Subcutaneous abdominal adipose tissue (tissue), 5 donors: ENCODE measurements at regions not wholly inside any gene's neighbourhood (a gene's known extent, or its start where the extent isn't known, plus 50 kb on each side); places are given as distances from the start of the nearest gene placed in this dataset.

Experiments
- H3K27ac ChIP-seq: one replicate; pipeline ENCODE4 v1.7.0; 2013; ENCODE audit warnings: low read depth, mild to moderate bottlenecking, inconsistent platforms, low read length, moderate library complexity
- H3K27me3 ChIP-seq, 5 donors: one replicate each; pipeline ENCODE4 v1.7.0; 2013; ENCODE audit warnings: low read length in 5 of 5, inconsistent platforms in 1 of 5; ENCODE audit not compliant: control insufficient read depth in 5 of 5, insufficient read depth in 4 of 5
- H3K36me3 ChIP-seq, 5 donors: one replicate each; pipeline ENCODE4 v1.7.0; 2013; ENCODE audit warnings: low read length in 5 of 5; ENCODE audit not compliant: control insufficient read depth in 5 of 5, insufficient read depth in 5 of 5
- H3K4me1 ChIP-seq, 5 donors: one replicate each; pipeline ENCODE4 v1.7.0; 2013; ENCODE audit warnings: low read length in 5 of 5, mild to moderate bottlenecking in 3 of 5, moderate library complexity in 1 of 5; ENCODE audit not compliant: control insufficient read depth in 5 of 5, insufficient read depth in 5 of 5
- H3K4me3 ChIP-seq, 5 donors: one replicate each; pipeline ENCODE4 v1.7.0; 2013; ENCODE audit warnings: low read length in 5 of 5, low read depth in 1 of 5
- H3K9ac ChIP-seq, 5 donors: one replicate each; pipeline ENCODE4 v1.7.0; 2013; ENCODE audit warnings: low read length in 5 of 5, mild to moderate bottlenecking in 4 of 5, moderate library complexity in 3 of 5
- H3K9me3 ChIP-seq, 5 donors: one replicate each; pipeline ENCODE4 v1.7.0; 2013; ENCODE audit warnings: low read length in 5 of 5; ENCODE audit not compliant: control insufficient read depth in 5 of 5
- donor health status: healthy.
- donor health status: healthy.
- donor health status: healthy.
- donor health status: healthy.
- donor health status: healthy.

GRCh38 chr12:58453306-58453705, 467.0 kb downstream of the LRIG3 start:
- no peaks in the 10 kb centered on the region for H3K27me3 ChIP-seq
- H3K9me3 ChIP-seq = no peaks in the 10 kb centered on the region
- no peak overlapping the region for H3K27ac ChIP-seq
- H3K4me3 ChIP-seq = no peak overlapping the region
- H3K36me3 ChIP-seq = no peaks in the 10 kb centered on the region
- H3K9ac ChIP-seq = no peak overlapping the region
- H3K4me1 ChIP-seq = no peaks in the 10 kb centered on the region

GRCh38 chr12:58455136-58455535, 465.2 kb downstream of the LRIG3 start:
- Histone ChIP-seq H3K4me1 (no peaks in the 10 kb centered on the region), H3K4me3 (no peak overlapping the region)

GRCh38 chr12:58458102-58458501, 462.2 kb downstream of the LRIG3 start:
- Histone ChIP-seq H3K9ac (no peak overlapping the region), H3K27me3 (no peaks in the 10 kb centered on the region), H3K9me3 (no peaks in the 10 kb centered on the region), H3K4me3 (no peak overlapping the region), H3K4me1 (no peaks in the 10 kb centered on the region), H3K36me3 (no peaks in the 10 kb centered on the region), H3K27ac (no peak overlapping the region)

More at GRCh38 chr12:58455136-58455535, 465.2 kb downstream of the LRIG3 start:
- Histone ChIP-seq H3K9ac (no peak overlapping the region), H3K9me3 (no peaks in the 10 kb centered on the region), H3K36me3 (no peaks in the 10 kb centered on the region), H3K27me3 (no peaks in the 10 kb centered on the region), H3K27ac (no peak overlapping the region)

GRCh38 chr12:58459191-58459590, 461.1 kb downstream of the LRIG3 start:
- H3K27me3 ChIP-seq = no peaks in the 10 kb centered on the region
- H3K9me3 ChIP-seq = no peaks in the 10 kb centered on the region
- H3K36me3 ChIP-seq = no peaks in the 10 kb centered on the region
- no peak overlapping the region for H3K27ac ChIP-seq
- no peak overlapping the region for H3K9ac ChIP-seq
- no peak overlapping the region for H3K4me3 ChIP-seq
- no peaks in the 10 kb centered on the region for H3K4me1 ChIP-seq

- H3K9me3 ChIP-seq = peaks cover 0 to 10% (median 7%) of the 10 kb centered on the region in 5 donors
- no peaks in the 10 kb centered on the region for H3K4me1 ChIP-seq
- no peak overlapping the region for H3K27ac ChIP-seq
- H3K36me3 ChIP-seq = no peaks in the 10 kb centered on the region
- no peak overlapping the region for H3K9ac ChIP-seq
- no peak overlapping the region for H3K4me3 ChIP-seq
- no peaks in the 10 kb centered on the region for H3K27me3 ChIP-seq
Observed at GRCh38 chr12:58463051-58463450, 457.3 kb downstream of the LRIG3 start.

- Histone ChIP-seq H3K27ac (no peak overlapping the region), H3K9me3 (peaks cover 0 to 10% (median 7%) of the 10 kb centered on the region in 5 donors), H3K4me1 (no peaks in the 10 kb centered on the region), H3K9ac (no peak overlapping the region), H3K4me3 (no peak overlapping the region), H3K27me3 (no peaks in the 10 kb centered on the region), H3K36me3 (no peaks in the 10 kb centered on the region)
Observed at GRCh38 chr12:58465418-58465817, 454.9 kb downstream of the LRIG3 start.

- no peak overlapping the region for H3K9ac ChIP-seq
- no peak overlapping the region for H3K4me3 ChIP-seq
- H3K27me3 ChIP-seq = no peaks in the 10 kb centered on the region
- H3K36me3 ChIP-seq = no peaks in the 10 kb centered on the region
- H3K4me1 ChIP-seq = peaks cover 0 to 3% (median 0%) of the 10 kb centered on the region in 5 donors
- peaks cover 0 to 10% (median 7%) of the 10 kb centered on the region in 5 donors for H3K9me3 ChIP-seq
- H3K27ac ChIP-seq = no peak overlapping the region
Observed at GRCh38 chr12:58470266-58471010, 449.9 kb downstream of the LRIG3 start.

- Histone ChIP-seq H3K9me3 (no peaks in the 10 kb centered on the region), H3K9ac (no peak overlapping the region), H3K36me3 (no peaks in the 10 kb centered on the region), H3K4me3 (no peak overlapping the region), H3K4me1 (peaks cover 0 to 10% (median 0%) of the 10 kb centered on the region in 5 donors), H3K27me3 (no peaks in the 10 kb centered on the region), H3K27ac (no peak overlapping the region)
Observed at GRCh38 chr12:58479401-58479800, 440.9 kb downstream of the LRIG3 start.

- Histone ChIP-seq H3K36me3 (no peaks in the 10 kb centered on the region), H3K4me3 (no peak overlapping the region), H3K27ac (no peak overlapping the region), H3K9ac (no peak overlapping the region), H3K9me3 (no peaks in the 10 kb centered on the region), H3K27me3 (no peaks in the 10 kb centered on the region), H3K4me1 (peaks cover 0 to 10% (median 0%) of the 10 kb centered on the region in 5 donors)
Observed at GRCh38 chr12:58481811-58482210, 438.5 kb downstream of the LRIG3 start.

- Histone ChIP-seq H3K27ac (no peak overlapping the region), H3K4me3 (no peak overlapping the region), H3K9ac (no peak overlapping the region), H3K4me1 (no peaks in the 10 kb centered on the region), H3K27me3 (no peaks in the 10 kb centered on the region), H3K9me3 (no peaks in the 10 kb centered on the region), H3K36me3 (no peaks in the 10 kb centered on the region)
Observed at GRCh38 chr12:58487255-58487654, 433.0 kb downstream of the LRIG3 start.
